Omental fat pad (tissue), 3 donors: ENCODE measurements at regions not wholly inside any gene's neighbourhood (a gene's known extent, or its start where the extent isn't known, plus 50 kb on each side); places are given as distances from the start of the nearest gene placed in this dataset.

Source experiments
- ATAC-seq: fragments of 150-250 bp; one replicate; pipeline ENCODE4 v1.9.1; 2016; ENCODE audit warnings: mild to moderate bottlenecking, moderate library complexity; ENCODE audit not compliant: low FRiP score
- DNase-seq: peaks from one replicate; pipeline ENCODE4 v3.0.0-alpha.2; 2019; ENCODE audit warnings: low spot score
- CTCF ChIP-seq, 3 donors: fragments of 450-650 bp; IDR thresholded peaks; one replicate each; pipeline ENCODE4 v1.5.1; 2016 to 2017; ENCODE audit warnings: antibody characterized with exemption in 3 of 3, mild to moderate bottlenecking in 3 of 3, moderate library complexity in 2 of 3

DNA sequence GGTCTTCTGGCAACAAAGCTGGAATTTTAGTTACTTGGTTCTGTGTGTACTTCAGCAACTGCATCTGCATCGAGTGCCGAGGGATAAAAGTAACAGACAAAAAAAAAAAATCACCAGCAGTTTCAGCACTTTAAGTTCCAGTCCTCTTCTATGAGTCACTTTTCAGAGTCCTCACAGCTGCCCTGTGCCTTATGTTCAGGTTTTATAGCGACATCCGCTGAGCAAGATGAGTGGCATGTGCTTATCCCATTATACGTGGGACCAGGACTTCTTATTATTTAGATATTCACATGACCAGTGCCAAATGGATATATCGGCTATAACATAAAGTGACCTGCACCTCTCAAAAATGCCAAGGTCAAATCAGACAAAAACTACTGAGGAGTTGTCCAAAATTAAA lies 242.9 kb downstream of the FOXA2 start:
- DNase-seq: no peak
- no peak for TF ChIP-seq CTCF (IDR thresholded peaks at IDR 0.05)
- ATAC-seq: no peak

DNA sequence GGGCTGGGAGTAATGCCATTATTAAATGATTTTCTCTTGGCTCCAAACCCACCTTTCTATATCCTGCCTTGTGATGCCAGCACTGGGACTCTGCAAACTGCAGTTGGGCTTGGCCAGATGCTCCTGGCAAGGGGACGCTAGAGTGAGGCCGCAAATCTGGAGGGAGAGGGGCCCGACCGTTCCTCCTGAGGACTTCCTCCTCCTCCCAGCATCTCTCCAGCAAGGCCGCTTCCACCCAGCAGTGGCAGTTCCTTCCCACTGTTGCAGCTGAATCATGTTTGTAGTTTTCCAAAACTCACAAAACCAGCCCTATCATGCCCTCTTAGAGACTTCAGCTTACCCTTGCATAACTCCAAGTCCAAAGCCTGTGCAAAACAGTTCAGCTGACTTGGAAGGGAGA lies 244.4 kb downstream of the FOXA2 start:
- no peak for TF ChIP-seq CTCF (IDR thresholded peaks at IDR 0.05)
- no peak for DNase-seq
- ATAC-seq: no peak

DNA sequence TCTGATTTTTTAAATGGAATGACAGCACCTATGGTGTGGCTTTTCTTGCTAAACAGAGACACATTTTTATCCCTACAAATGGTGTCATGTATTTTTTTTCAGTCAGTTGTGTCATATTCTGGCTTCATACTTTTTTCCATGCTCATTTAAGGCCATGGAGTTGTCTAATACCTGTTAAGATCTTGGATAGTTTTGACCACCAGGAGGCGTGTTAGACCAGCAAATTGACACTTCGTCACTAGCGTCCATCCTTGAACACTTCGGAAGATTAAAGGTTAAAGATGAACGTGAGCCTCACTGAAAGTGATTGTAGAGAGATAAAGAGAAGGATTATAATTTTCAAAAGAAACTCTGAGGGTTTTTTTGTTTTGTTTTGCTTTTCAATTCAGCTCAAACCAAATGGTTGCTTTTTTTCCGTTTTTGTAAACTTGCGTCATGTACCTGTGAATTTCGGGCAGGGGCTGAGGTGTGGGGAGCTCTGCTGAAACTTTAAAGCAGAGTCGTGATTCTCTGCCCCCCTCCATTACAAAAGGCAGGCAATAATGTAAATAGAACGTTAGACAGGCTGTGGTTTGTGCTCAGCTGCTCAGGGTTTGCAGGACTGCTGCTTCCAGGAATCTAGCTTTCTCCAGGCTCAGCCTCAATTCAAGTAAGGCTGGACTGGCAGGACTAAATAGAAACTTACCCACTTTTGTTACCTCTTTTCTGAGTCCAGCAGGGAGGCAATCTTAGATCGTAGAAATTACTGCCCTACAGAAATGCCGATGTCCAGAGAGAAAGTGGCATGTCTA lies 245.1 kb downstream of the FOXA2 start:
- DNase-seq (no peak), ATAC-seq (peak; percentile 63)
- no peak for TF ChIP-seq CTCF (IDR thresholded peaks at IDR 0.05)

GRCh38 chr20:22338140-22338708 lies 246.1 kb downstream of the FOXA2 start:
- TF ChIP-seq CTCF (IDR thresholded peaks at IDR 0.05): no peak
- ATAC-seq (no peak), DNase-seq (no peak)

DNA sequence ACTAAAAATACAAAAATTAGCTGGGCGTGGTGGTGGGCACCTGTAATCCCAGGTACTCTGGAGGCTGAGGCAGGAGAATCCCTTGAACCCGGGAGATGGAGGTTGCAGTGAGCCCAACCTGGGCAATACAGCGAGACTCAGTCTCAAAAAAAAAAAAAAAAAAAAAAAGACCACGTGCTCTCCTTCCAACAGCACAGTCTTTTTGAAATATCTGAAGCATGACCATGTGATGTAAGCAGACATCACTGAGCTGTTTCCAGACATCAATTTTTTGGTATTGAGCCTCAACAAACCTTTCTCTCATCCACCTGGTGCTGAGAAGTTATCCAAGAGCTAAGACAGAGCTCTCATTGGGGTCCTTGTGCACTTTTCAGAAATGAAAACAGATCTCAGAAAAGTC lies 249.2 kb downstream of the FOXA2 start:
- no peak for ATAC-seq
- no peak for DNase-seq
- no peak for TF ChIP-seq CTCF (IDR thresholded peaks at IDR 0.05)

DNA sequence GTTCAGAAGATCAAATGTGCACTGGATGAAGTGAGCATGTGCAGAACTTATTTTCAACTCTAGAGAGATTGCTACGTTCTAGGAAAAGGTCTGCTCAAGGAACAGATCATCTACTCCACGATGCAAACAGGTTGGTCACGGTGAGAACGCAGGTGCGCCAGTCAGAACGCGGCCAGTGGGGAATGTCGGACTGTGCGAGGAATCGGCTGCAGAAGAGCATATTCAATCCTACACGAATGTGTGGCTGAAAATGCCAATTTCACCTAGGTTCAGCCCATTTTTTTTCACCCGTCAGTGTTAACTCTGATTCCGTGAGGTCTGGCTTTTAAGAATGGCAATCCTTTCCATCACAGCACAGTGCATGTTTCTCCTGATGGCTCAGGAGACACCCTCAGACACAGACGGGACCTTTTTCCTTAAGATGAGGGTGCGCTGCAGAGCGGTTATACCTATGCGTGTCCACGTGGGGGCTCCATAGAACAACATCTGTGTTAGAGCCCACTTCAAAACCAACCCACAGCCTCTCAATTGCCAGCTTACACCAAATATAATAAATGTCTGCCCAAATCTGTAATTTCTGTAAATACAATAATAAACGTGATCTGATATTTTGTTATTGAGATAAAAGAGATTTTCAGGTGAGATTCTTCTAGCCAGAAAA lies 250.4 kb downstream of the FOXA2 start:
- peak; percentile 83 for ATAC-seq
- DNase-seq: peak; percentile 28
- TF ChIP-seq CTCF (IDR thresholded peaks at IDR 0.05): no peak
